SK-N-SH treated with all-trans-retinoic acid at 6 μM for 48 hours (cell line): ENCODE measurements at regions not wholly inside any gene's neighbourhood (a gene's known extent, or its start where the extent isn't known, plus 50 kb on each side); places are given as distances from the start of the nearest gene placed in this dataset.
A peak's percentile ranks its signal among the peaks of the same experiment; 100 is the strongest.

ENCODE experiments used
- ARNTL ChIP-seq: fragments of 450-650 bp; formaldehyde crosslinking; IDR thresholded peaks from 2 replicates; pipeline ENCODE4 v1.5.0; 2020; ENCODE audit warnings: low read depth, mild to moderate bottlenecking, moderate library complexity, borderline replicate concordance
- CREB5 ChIP-seq: fragments of 250-450 bp; sonication (Bioruptor Pico); IDR thresholded peaks from 2 replicates; pipeline ENCODE4 v1.5.1; 2020; ENCODE audit warnings: low read depth, mild to moderate bottlenecking, moderate library complexity
- CSRNP3 ChIP-seq: fragments of 250-450 bp; sonication (Bioruptor Pico); IDR thresholded peaks from 2 replicates; pipeline ENCODE4 v1.5.1; 2021; ENCODE audit warnings: mild to moderate bottlenecking, moderate library complexity
- ISL1 ChIP-seq: fragments of 250-450 bp; sonication (Bioruptor Pico); IDR thresholded peaks from 2 replicates; pipeline ENCODE4 v2.1.2; 2022; ENCODE audit warnings: mild to moderate bottlenecking, moderate library complexity
- PATZ1 ChIP-seq: fragments of 250-450 bp; sonication (Bioruptor Pico); IDR thresholded peaks from 2 replicates; pipeline ENCODE4 v1.8.0; 2020; ENCODE audit warnings: mild to moderate bottlenecking, moderate library complexity, borderline replicate concordance
- RARB ChIP-seq: fragments of 250-450 bp; sonication (Bioruptor Pico); IDR thresholded peaks from 2 replicates; pipeline ENCODE4 v1.8.0; 2021; ENCODE audit warnings: mild to moderate bottlenecking, moderate library complexity
- SNAI2 ChIP-seq: fragments of 250-450 bp; sonication (Bioruptor Pico); IDR thresholded peaks from 2 replicates; pipeline ENCODE4 v1.5.0; 2020; ENCODE audit warnings: mild to moderate bottlenecking, moderate library complexity
- TCF4 ChIP-seq: fragments of 250-450 bp; sonication (Bioruptor Pico); IDR thresholded peaks from 2 replicates; pipeline ENCODE4 v1.8.0; 2021; ENCODE audit warnings: mild to moderate bottlenecking, moderate library complexity, borderline replicate concordance
- TSHZ2 ChIP-seq: fragments of 250-450 bp; sonication (Bioruptor Pico); IDR thresholded peaks from 2 replicates; pipeline ENCODE4 v1.5.0; 2020; ENCODE audit warnings: mild to moderate bottlenecking, moderate library complexity
- ZC3H10 ChIP-seq: fragments of 250-450 bp; sonication (Bioruptor Pico); IDR thresholded peaks from 2 replicates; pipeline ENCODE4 v1.5.1; 2021; ENCODE audit warnings: mild to moderate bottlenecking, moderate library complexity
- ZFP3 ChIP-seq: fragments of 250-450 bp; sonication (Bioruptor Pico); IDR thresholded peaks from 2 replicates; pipeline ENCODE4 v1.5.0; 2020; ENCODE audit warnings: mild to moderate bottlenecking, moderate library complexity
- ZFP30 ChIP-seq: fragments of 450-650 bp; formaldehyde crosslinking; IDR thresholded peaks from 2 replicates; pipeline ENCODE4 v1.5.0; 2022; ENCODE audit warnings: mild to moderate bottlenecking, moderate library complexity
- ZNF8 ChIP-seq: fragments of 450-650 bp; formaldehyde crosslinking; IDR thresholded peaks from 2 replicates; pipeline ENCODE4 v1.5.0; 2020; ENCODE audit warnings: mild to moderate bottlenecking, moderate library complexity

GRCh38 chrX:41022566-41022965 is 62.7 kb upstream of the USP9X start:
- TF ChIP-seq CSRNP3 (CRISPR knock-in tag) (no peak), ZFP3 (CRISPR knock-in tag) (no peak), TSHZ2 (CRISPR knock-in tag) (no peak), TCF4 (CRISPR knock-in tag) (no peak), ISL1 (CRISPR knock-in tag) (peak; percentile 67), SNAI2 (no peak), ZFP30 (no peak), CREB5 (CRISPR knock-in tag) (no peak), ZNF8 (CRISPR knock-in tag) (no peak), PATZ1 (CRISPR knock-in tag) (no peak), ZC3H10 (CRISPR knock-in tag) (peak; percentile 35; the same call in 1 of the 2 replicates), RARB (CRISPR knock-in tag) (no peak), ARNTL (no peak)
